GM12878 (cell line): ENCODE measurements at regions not wholly inside any gene's neighbourhood (a gene's known extent, or its start where the extent isn't known, plus 50 kb on each side); places are given as distances from the start of the nearest gene placed in this dataset.
A peak's percentile ranks its signal among the peaks of the same experiment; 100 is the strongest.

Source experiments
- ATAC-seq: fragments of 200-7000 bp; cut with Tn5 transposase; 3 replicates; pipeline ENCODE4 v1.9.1; 2020; ENCODE audit warnings: mild to moderate bottlenecking, moderate library complexity
- BruUV-seq: library from RNA; stranded (reverse); fragments of 400-500 nt; replicated peaks from 2 replicates; lab custom pipeline; 2021; lab: Mats Ljungman, UMichigan
- CTCF ChIA-PET: fragments of 300-600 bp; sonication (Branson Sonifier 250); formaldehyde crosslinking; extraction: SDS; loops from one replicate; lab custom pipeline; 2021; ENCODE audit warnings: inconsistent platforms; lab: Yijun Ruan, JAX
- POLR2A ChIA-PET: fragments of 350-600 bp; formaldehyde crosslinking; extraction: SDS; loops from one replicate; lab custom pipeline; 2021; ENCODE audit warnings: inconsistent platforms; lab: Charles Lee
- RAD21 ChIA-PET: fragments of 300-600 bp; sonication (Branson Sonifier 250); formaldehyde crosslinking; loops from one replicate; lab custom pipeline; 2023; ENCODE audit warnings: antibody characterized with exemption; ENCODE audit not compliant: unreplicated experiment; lab: Charles Lee
- SMC1A ChIA-PET: fragments of 300-600 bp; sonication (Branson Sonifier 250); formaldehyde crosslinking; loops from one replicate; lab custom pipeline; 2023; ENCODE audit not compliant: unreplicated experiment, uncharacterized antibody; lab: Charles Lee
- DNase-seq: peaks from one replicate; pipeline ENCODE4 v3.0.0-alpha.2; 2011; ENCODE audit warnings: low read depth, low spot score
- FAIRE-seq: peaks from 3 replicates; lab custom pipeline; 2011; peaks lifted over from hg19 to GRCh38; lab: Jason Lieb, UNC
- H2AFZ ChIP-seq: 2 replicates; pipeline ENCODE4 v1.6.0; 2011; ENCODE audit warnings: low read depth, low read length, control low read depth; ENCODE audit not compliant: control insufficient read depth
- H3K27ac ChIP-seq: 2 replicates; pipeline ENCODE4 v1.5.1; 2011; ENCODE audit warnings: control low read depth; ENCODE audit not compliant: control insufficient read depth, insufficient read depth
- H3K27me3 ChIP-seq, 2 experiments: replicated peaks in 1 of 2; 2 replicates each; pipeline versions ENCODE4 v1.6.0 to v1.6.1; 2011; ENCODE audit warnings: low read length in 1 of 2; ENCODE audit not compliant: control insufficient read depth in 2 of 2, insufficient read depth in 2 of 2
- H3K36me3 ChIP-seq, 2 experiments: 2 replicates each; pipeline ENCODE4 v1.5.1; 2011; ENCODE audit warnings: low read length in 1 of 2; ENCODE audit not compliant: control insufficient read depth in 2 of 2, insufficient read depth in 2 of 2
- H3K4me1 ChIP-seq: 2 replicates; pipeline ENCODE4 v1.6.1; 2011; ENCODE audit warnings: mild to moderate bottlenecking, low read length, moderate library complexity, mixed read lengths; ENCODE audit not compliant: control insufficient read depth, insufficient read depth
- H3K4me2 ChIP-seq: 2 replicates; pipeline ENCODE4 v1.6.0; 2011; ENCODE audit warnings: control low read depth; ENCODE audit not compliant: control insufficient read depth, insufficient read depth
- H3K4me3 ChIP-seq: fragments of 200-600 bp; sonication (generic); 2 replicates; pipeline ENCODE4 v1.5.1; 2016
- H3K79me2 ChIP-seq: 2 replicates; pipeline ENCODE4 v1.6.0; 2011; ENCODE audit warnings: low read length; ENCODE audit not compliant: control insufficient read depth, insufficient read depth
- H3K9ac ChIP-seq: 2 replicates; pipeline ENCODE4 v1.8.0; 2011; ENCODE audit warnings: low read length, control low read depth, mixed read lengths; ENCODE audit not compliant: control insufficient read depth, insufficient read depth
- H3K9me3 ChIP-seq: replicated peaks from 3 replicates; pipeline ENCODE4 v1.5.1; 2011; ENCODE audit warnings: mild to moderate bottlenecking, low read length; ENCODE audit not compliant: control insufficient read depth, insufficient read depth
- H4K20me1 ChIP-seq: 2 replicates; pipeline ENCODE4 v1.6.0; 2011; ENCODE audit not compliant: control insufficient read depth, insufficient read depth
- BMI1 ChIP-seq: fragments of 450-650 bp; IDR thresholded peaks from 2 replicates; pipeline ENCODE4 v1.6.1; 2016; ENCODE audit warnings: mild to moderate bottlenecking, moderate library complexity, borderline replicate concordance
- CREM ChIP-seq: IDR thresholded peaks from 2 replicates; pipeline ENCODE4 v1.6.1; 2014; ENCODE audit warnings: antibody characterized with exemption, low read depth
- DPF2 ChIP-seq: fragments of 450-650 bp; IDR thresholded peaks from 2 replicates; pipeline ENCODE4 v1.6.1; 2017; ENCODE audit warnings: mild to moderate bottlenecking
- ELK1 ChIP-seq: IDR thresholded peaks from 2 replicates; pipeline ENCODE4 v1.6.1; 2012; ENCODE audit warnings: low read depth, low read length, improper control_type of control experiment
- FOS ChIP-seq: IDR thresholded peaks from 3 replicates; pipeline ENCODE4 v1.6.1; 2011; ENCODE audit warnings: borderline replicate concordance; ENCODE audit not compliant: insufficient read length; ENCODE audit errors: extremely low read depth
- MEF2B ChIP-seq: fragments of 450-650 bp; IDR thresholded peaks from 2 replicates; pipeline ENCODE4 v1.6.1; 2018; ENCODE audit warnings: mild to moderate bottlenecking, moderate library complexity; ENCODE audit not compliant: partially characterized antibody, poor library complexity, severe bottlenecking
- NFXL1 ChIP-seq: fragments of 450-650 bp; IDR thresholded peaks from 2 replicates; pipeline ENCODE4 v1.6.1; 2017; ENCODE audit warnings: antibody characterized with exemption, mild to moderate bottlenecking, borderline replicate concordance
- NFYA ChIP-seq: IDR thresholded peaks from 2 replicates; pipeline ENCODE4 v1.6.1; 2011; ENCODE audit warnings: low read depth, mild to moderate bottlenecking, low read length, improper control_type of control experiment, borderline replicate concordance
- RBBP5 ChIP-seq: fragments of 200-600 bp; sonication (generic); conservative IDR thresholded peaks from 2 replicates; pipeline ENCODE4 v1.6.1; 2016
- SRF ChIP-seq, 2 experiments: IDR thresholded peaks; 2 replicates each; pipeline ENCODE4 v1.6.1; 2011; ENCODE audit warnings: low read depth in 2 of 2, low read length in 2 of 2, mild to moderate bottlenecking in 1 of 2, moderate library complexity in 1 of 2
- SUZ12 ChIP-seq: fragments of 200-600 bp; sonication (generic); IDR thresholded peaks from one replicate; pipeline ENCODE4 v1.6.1; 2018; ENCODE audit warnings: antibody characterized with exemption, mild to moderate bottlenecking; ENCODE audit not compliant: unreplicated experiment
- TCF3 ChIP-seq: IDR thresholded peaks from 2 replicates; pipeline ENCODE4 v1.6.1; 2012; ENCODE audit warnings: low read depth, mild to moderate bottlenecking, low read length, borderline replicate concordance; ENCODE audit not compliant: insufficient read depth
- ZNF24 ChIP-seq: fragments of 450-650 bp; IDR thresholded peaks from 2 replicates; pipeline ENCODE4 v1.6.1; 2017; ENCODE audit warnings: antibody characterized with exemption, mild to moderate bottlenecking
- WGBS: methylation state at CpG from one replicate; pipeline ENCODE4 v1.1.6; 2016; ENCODE audit warnings: low lambda C conversion rate; ENCODE audit not compliant: insufficient replicate concordance, insufficient coverage; ENCODE audit errors: missing lambda C conversion rate; 5-methylcytosine and 5-hydroxymethylcytosine counted together
- in situ Hi-C: fragments of 300-500 bp; cut with MboI; formaldehyde crosslinking; loops from 9 replicates; pipeline ENCODE4 v1.14.3; 2018; ENCODE audit warnings: mixed read lengths
- intact Hi-C: fragments of 100-400 bp; cut with micrococcal nuclease; formaldehyde crosslinking; loops from one replicate; pipeline ENCODE4 v1.14.2; 2022; ENCODE audit not compliant: unreplicated experiment
- TF ChIP-seq, protein P1 (sequence below): IDR thresholded peaks from 2 replicates; pipeline ENCODE4 v1.6.1; 2011; ENCODE audit warnings: low read depth, low read length, improper control_type of control experiment, borderline replicate concordance
- TF ChIP-seq, protein P2 (sequence below): IDR thresholded peaks from 2 replicates; pipeline ENCODE4 v1.6.1; 2012; ENCODE audit warnings: mild to moderate bottlenecking, low read depth, low read length

DNA sequence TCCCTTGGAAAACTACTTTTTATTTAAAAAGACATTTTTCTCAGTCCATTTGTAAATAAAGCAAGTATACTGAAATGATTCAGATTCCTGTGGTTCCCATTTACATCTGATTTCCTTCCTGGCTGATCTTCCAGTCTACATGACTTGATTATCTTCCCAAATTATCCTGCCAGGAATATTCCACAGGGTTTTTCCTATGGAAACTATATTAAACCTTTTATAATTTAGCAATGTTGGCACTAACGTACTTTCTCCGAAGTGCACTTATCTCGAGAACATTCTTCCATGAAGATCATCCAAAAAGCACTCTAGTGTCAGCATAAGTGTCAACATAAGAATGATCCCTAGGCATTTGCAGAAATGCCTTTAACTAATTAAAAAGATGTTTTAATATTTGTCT is 347.7 kb upstream of the KIF2B start:
- H3K4me2 ChIP-seq = no peak overlapping the region
- no peaks in the 10 kb centered on the region for H3K9me3 ChIP-seq
- WGBS = 60% methylated on average over 3 of the region's 3 CpGs
- no peaks in the 10 kb centered on the region for H3K79me2 ChIP-seq
- no TSS peak for BruUV-seq
- no peaks in the 10 kb centered on the region for H3K36me3 ChIP-seq
- no peaks in the 10 kb centered on the region for H4K20me1 ChIP-seq
- no peaks in the 10 kb centered on the region for H3K27me3 ChIP-seq
- SMC1A ChIA-PET = no interaction called here
- POLR2A ChIA-PET = no interaction called here
- TF ChIP-seq FOS = no peak
- TF ChIP-seq NFYA = no peak
- no peak for TF ChIP-seq RBBP5
- no peak for TF ChIP-seq DPF2
- no peak for TF ChIP-seq MEF2B
- TF ChIP-seq CREM = no peak
- TF ChIP-seq, protein P1, sequence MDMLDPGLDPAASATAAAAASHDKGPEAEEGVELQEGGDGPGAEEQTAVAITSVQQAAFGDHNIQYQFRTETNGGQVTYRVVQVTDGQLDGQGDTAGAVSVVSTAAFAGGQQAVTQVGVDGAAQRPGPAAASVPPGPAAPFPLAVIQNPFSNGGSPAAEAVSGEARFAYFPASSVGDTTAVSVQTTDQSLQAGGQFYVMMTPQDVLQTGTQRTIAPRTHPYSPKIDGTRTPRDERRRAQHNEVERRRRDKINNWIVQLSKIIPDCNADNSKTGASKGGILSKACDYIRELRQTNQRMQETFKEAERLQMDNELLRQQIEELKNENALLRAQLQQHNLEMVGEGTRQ = no peak
- no peak for TF ChIP-seq NFXL1
- RAD21 ChIA-PET = no interaction called here
- FAIRE-seq (no peak), DNase-seq (no peak), ATAC-seq (no peak)
- in situ Hi-C loops (no loop called here), intact Hi-C loops (no loop called here)
- H2AFZ ChIP-seq = no peak overlapping the region
- no peak overlapping the region for H3K9ac ChIP-seq
- H3K27ac ChIP-seq = no peak overlapping the region
- CTCF ChIA-PET = no interaction called here
- no peaks in the 10 kb centered on the region for H3K4me1 ChIP-seq
- H3K4me3 ChIP-seq = no peak overlapping the region

- ChIA-PET RAD21 (no interaction called here), SMC1A (interaction anchor here (1.8 kb wide), 1 partner anchor 12 kb away, joined by 4 read pairs; no protein-coding TSS in a partner anchor), POLR2A (no interaction called here), CTCF (no interaction called here)
- Histone ChIP-seq H3K9me3 (no peaks in the 10 kb centered on the region), H3K36me3 (no peaks in the 10 kb centered on the region), H3K4me3 (no peak overlapping the region), H4K20me1 (no peaks in the 10 kb centered on the region), H3K79me2 (no peaks in the 10 kb centered on the region), H3K4me1 (no peaks in the 10 kb centered on the region), H3K9ac (no peak overlapping the region), H3K27ac (no peak overlapping the region), H3K27me3 (no peaks in the 10 kb centered on the region), H2AFZ (no peak overlapping the region), H3K4me2 (no peak overlapping the region)
- FAIRE-seq = peak; percentile 27
- 43% methylated on average over 1 of the region's 1 CpG for WGBS
- in situ Hi-C loops (no loop called here), intact Hi-C loops (no loop called here)
- no TSS peak for BruUV-seq
- no peak for DNase-seq
- no peak for ATAC-seq
- no peak for TF ChIP-seq SRF (IDR thresholded peaks at IDR 0.05; ENCODE audit: low read depth in 2 of 2, low read length in 2 of 2)
- TF ChIP-seq ZNF24 = no peak
- no peak for TF ChIP-seq BMI1
- TF ChIP-seq SUZ12 = no peak
- TF ChIP-seq, protein P2, sequence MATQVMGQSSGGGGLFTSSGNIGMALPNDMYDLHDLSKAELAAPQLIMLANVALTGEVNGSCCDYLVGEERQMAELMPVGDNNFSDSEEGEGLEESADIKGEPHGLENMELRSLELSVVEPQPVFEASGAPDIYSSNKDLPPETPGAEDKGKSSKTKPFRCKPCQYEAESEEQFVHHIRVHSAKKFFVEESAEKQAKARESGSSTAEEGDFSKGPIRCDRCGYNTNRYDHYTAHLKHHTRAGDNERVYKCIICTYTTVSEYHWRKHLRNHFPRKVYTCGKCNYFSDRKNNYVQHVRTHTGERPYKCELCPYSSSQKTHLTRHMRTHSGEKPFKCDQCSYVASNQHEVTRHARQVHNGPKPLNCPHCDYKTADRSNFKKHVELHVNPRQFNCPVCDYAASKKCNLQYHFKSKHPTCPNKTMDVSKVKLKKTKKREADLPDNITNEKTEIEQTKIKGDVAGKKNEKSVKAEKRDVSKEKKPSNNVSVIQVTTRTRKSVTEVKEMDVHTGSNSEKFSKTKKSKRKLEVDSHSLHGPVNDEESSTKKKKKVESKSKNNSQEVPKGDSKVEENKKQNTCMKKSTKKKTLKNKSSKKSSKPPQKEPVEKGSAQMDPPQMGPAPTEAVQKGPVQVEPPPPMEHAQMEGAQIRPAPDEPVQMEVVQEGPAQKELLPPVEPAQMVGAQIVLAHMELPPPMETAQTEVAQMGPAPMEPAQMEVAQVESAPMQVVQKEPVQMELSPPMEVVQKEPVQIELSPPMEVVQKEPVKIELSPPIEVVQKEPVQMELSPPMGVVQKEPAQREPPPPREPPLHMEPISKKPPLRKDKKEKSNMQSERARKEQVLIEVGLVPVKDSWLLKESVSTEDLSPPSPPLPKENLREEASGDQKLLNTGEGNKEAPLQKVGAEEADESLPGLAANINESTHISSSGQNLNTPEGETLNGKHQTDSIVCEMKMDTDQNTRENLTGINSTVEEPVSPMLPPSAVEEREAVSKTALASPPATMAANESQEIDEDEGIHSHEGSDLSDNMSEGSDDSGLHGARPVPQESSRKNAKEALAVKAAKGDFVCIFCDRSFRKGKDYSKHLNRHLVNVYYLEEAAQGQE = no peak
- no peak for TF ChIP-seq ELK1
- no peak for TF ChIP-seq TCF3
Observed at GRCh38 chr17:53472586-53472985, 350.1 kb upstream of the KIF2B start.
